H7 (cell line): ENCODE measurements at regions not wholly inside any gene's neighbourhood (a gene's known extent, or its start where the extent isn't known, plus 50 kb on each side); places are given as distances from the start of the nearest gene placed in this dataset.
"Not testable (repeated sequence)": the region's sequence is repeated elsewhere in the genome, so short reads cannot be mapped to it uniquely, and the experiment has no call there.

Experiments
- DNase-seq: peaks from one replicate; pipeline ENCODE4 v3.0.0; 2012
- H3K27me3 ChIP-seq: 2 replicates; pipeline ENCODE4 v1.6.0; 2011; ENCODE audit warnings: mild to moderate bottlenecking, low read length; ENCODE audit not compliant: control insufficient read depth, insufficient read depth
- H3K36me3 ChIP-seq: replicated peaks from 2 replicates; pipeline ENCODE4 v1.5.1; 2011; ENCODE audit warnings: low read length; ENCODE audit not compliant: control insufficient read depth, insufficient read depth
- H3K4me3 ChIP-seq: 2 replicates; pipeline ENCODE4 v1.5.1; 2011; ENCODE audit warnings: low read depth, mild to moderate bottlenecking, control low read depth, low read length, moderate library complexity; ENCODE audit not compliant: insufficient read depth

DNA sequence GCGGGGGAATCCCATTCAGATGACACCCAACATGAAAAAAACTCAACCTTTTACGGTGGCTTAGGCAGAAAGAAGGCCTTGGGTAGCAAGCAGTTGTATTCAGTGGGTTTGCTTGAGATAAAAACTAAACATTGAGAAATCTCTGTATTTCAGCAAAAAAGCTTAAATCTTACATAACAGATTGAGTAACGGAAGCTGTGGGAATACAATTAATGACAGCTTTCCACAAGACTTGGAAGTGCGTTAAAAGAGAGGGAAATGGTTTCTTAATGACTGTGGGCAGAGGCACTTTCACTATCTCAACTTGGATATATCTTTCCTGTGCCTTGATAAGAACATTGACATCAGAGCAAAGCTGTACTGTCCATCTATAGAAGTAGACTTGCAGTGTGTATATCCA lies 418.5 kb upstream of the HS3ST1 start:
- Histone ChIP-seq H3K4me3 (no peak overlapping the region), H3K36me3 (no peaks in the 10 kb centered on the region), H3K27me3 (no peaks in the 10 kb centered on the region)
- no peak for DNase-seq

DNA sequence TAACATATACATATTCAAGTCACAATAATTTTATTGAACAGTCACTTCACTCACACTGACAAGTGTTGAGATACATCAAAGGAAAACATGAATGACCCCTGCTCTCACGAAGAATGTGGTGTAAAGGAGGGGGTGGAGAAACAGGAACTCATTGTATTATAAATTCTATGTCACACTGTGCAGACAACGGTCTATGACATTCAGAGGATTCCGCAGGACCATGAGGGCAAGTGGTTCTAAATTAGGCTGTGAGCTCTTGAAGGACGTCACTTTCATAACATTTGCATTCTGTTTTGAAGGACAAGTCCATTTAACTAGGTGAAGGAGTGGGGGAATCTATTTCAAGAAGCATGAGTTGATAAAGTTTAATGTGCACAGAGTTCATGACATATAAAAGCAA lies 415.2 kb upstream of the HS3ST1 start:
- no peak for DNase-seq
- H3K36me3 ChIP-seq: no peaks in the 10 kb centered on the region
- no peak overlapping the region for H3K4me3 ChIP-seq
- H3K27me3 ChIP-seq: no peaks in the 10 kb centered on the region

DNA sequence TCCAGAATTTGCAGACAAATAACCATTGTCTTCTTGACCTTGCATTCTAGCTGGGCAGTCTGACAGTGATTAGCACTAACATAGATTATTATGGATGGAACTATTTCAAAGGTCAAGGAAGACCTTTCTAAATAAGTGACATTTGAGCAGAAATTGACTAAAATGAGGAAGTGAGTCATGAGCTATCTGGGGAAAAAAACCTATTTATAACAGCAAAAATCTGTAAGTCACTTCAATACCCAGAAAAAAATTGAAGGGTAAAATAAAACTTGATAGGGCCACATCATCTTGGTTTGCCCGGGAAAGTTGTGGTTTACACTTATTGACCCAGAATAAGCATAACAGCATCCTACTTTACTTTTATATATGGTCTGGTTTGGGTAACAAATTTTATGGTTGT lies 414.6 kb upstream of the HS3ST1 start:
- Histone ChIP-seq H3K4me3 (no peak overlapping the region), H3K36me3 (no peaks in the 10 kb centered on the region), H3K27me3 (no peaks in the 10 kb centered on the region)
- no peak for DNase-seq

DNA sequence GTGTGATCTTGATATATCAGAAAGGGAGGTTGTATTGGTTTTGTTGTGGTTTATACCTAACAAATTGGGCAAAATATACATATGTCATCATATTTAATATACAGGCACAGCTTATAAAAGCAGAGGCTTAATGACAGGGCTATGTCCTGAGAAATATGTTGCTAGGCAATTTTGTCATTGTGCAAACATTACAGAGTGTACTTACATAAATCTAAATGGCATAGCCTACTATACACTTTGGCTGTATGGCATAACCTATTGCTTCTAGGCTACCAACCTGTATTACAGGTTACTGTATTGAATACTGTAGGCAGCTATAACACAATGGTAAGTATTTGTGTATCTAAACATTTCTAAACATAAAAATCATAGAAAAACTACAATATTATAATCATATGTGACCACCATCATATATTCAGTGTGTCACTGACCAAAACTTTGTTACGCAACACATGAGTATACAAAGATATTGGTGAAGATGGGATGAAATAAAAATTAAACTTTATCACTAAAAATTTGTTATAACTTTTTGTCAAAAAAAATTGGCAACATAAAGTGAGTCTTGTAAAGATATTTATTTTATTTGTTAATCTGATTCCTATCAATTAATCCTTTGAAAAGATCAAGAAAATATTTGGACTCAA lies 414.0 kb upstream of the HS3ST1 start:
- DNase-seq: no peak
- Histone ChIP-seq H3K36me3 (no peaks in the 10 kb centered on the region), H3K27me3 (no peaks in the 10 kb centered on the region), H3K4me3 (no peak overlapping the region)

DNA sequence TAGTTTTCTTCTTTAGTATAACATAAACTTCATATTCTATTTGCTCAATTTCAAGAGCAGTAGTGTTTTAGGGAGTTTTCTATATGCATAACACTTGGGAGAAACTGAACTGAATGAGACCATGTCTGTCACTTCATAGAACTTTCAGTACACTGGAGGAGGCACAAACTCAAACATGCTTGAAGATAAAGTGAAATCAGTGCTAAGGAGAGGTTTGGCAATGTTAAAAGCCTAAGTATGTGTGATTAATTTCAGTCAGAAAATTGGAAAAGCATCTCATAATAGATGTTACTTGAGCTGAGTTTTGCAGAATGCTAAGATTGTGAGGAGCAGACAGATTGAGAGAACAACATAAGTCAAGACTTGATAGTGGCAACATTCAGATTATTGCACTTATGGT lies 411.2 kb upstream of the HS3ST1 start:
- no peak for DNase-seq
- no peaks in the 10 kb centered on the region for H3K36me3 ChIP-seq
- H3K27me3 ChIP-seq: no peaks in the 10 kb centered on the region
- H3K4me3 ChIP-seq: no peak overlapping the region

DNA sequence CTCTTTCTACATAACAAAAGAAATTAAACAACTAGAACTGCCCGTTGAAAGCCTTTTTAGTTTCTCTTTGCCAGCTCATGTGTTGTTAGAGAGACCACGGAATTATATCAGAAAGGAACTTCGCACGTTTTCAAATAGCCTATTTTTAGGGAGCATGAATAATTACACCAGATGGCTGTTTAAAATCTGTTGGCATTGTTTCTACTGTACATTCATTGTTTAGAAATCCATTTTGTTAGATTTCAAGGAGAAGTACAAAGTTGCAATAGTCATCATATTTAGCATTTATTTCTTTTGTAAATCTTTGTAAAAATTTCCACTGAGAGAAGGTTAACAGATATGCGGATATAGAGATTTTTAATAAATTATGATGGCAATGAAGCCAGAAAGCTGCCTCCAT lies 403.0 kb upstream of the HS3ST1 start:
- Histone ChIP-seq H3K36me3 (no peaks in the 10 kb centered on the region), H3K4me3 (no peak overlapping the region), H3K27me3 (no peaks in the 10 kb centered on the region)
- no peak for DNase-seq

DNA sequence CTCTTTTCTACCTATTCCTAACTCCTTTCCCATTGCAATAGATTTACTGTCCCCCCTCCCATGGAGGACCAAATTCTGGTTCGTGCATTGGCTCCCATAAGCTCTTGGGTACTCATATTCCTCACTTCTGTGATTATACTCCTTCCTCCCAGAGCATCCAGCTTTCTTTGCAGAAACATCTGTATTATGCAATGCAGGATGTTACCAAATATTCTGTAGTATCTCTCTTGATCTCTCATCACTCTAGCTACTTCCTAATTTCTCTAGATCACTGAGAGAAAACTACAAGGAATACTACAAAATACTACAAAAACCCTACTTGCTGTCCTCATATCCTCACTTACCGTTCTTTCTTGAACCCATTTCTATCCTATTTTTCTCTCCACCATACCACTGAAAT lies 395.9 kb upstream of the HS3ST1 start:
- H3K27me3 ChIP-seq: no peaks in the 10 kb centered on the region
- H3K36me3 ChIP-seq: no peaks in the 10 kb centered on the region
- no peak for DNase-seq
- H3K4me3 ChIP-seq: no peak overlapping the region

DNA sequence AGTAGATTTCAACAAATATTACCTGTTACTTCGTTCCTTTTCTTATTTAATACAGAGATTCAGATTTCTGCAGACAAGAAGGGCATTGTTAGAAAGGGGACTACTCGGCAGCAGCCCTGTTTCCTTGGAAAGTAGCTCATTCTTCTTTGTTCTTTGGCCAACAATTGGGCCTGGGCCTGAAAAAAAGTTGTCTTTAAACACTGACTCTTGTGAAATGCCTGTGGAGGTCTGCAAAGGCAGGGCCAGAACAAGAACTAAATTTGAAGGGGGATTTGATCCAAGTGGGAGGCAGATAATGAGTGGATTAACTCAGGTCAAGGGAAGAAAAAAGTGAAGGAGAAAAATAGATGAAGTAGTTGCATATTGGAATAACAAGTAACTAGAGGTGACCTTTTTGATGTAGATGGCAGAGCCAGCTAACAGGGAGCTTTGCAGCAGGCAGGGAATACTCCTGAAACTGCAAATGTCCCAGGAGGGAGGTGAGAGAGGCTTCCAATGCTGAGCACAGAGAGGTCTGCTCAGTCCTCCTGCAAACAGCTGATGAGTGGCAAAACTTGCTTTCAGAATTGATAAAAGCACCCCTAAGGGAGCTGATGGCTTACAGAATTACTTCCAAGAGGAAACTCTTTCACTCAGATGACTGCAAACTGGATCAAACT lies 393.2 kb upstream of the HS3ST1 start:
- H3K4me3 ChIP-seq: no peak overlapping the region
- H3K36me3 ChIP-seq: no peaks in the 10 kb centered on the region
- DNase-seq: peak; percentile 18
- H3K27me3 ChIP-seq: no peaks in the 10 kb centered on the region

DNA sequence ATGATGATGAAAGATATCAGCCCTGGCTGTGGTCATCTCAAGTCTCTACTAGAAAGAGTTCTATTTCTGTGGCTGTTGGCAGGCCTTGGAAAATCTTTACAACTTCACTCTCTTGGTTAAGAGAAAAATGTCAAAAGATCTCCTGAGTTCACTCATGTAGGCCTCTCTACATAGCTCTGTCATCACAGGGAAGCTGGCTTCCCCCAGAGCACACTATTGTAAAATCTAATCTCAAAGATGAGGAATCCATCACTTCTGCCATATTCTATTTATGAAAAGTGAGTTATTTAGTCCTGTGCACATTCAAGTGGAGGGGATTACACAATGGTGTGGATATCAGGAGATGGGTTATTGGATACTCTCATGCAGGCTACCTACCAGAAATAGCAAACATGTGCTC lies 388.4 kb upstream of the HS3ST1 start:
- Histone ChIP-seq H3K36me3 (no peaks in the 10 kb centered on the region), H3K4me3 (no peak overlapping the region)
- no peak for DNase-seq

DNA sequence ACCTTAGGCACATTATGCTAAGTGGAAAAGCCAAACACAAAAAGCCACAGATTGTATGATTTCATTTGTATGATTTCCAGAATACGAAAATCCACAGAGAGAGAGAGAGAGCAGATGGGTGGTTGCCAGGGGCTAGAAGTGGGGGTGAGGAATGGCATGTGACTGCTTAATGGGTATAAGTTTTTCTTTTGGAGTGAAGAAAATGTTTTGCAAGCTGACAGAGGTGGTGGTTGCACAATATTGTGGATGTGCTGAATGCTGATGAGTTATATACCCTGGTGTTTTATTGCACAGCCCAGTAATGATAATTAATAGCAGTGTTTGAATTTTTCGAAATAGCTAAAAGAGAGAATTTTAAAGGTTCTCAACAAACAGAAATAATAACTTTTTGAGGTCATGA lies 386.1 kb upstream of the HS3ST1 start:
- no peaks in the 10 kb centered on the region for H3K27me3 ChIP-seq
- H3K4me3 ChIP-seq: no peak overlapping the region
- no peak for DNase-seq
- no peaks in the 10 kb centered on the region for H3K36me3 ChIP-seq

More for the DNA sequence above, 388.4 kb upstream of the HS3ST1 start:
- H3K27me3 ChIP-seq: no peaks in the 10 kb centered on the region

DNA sequence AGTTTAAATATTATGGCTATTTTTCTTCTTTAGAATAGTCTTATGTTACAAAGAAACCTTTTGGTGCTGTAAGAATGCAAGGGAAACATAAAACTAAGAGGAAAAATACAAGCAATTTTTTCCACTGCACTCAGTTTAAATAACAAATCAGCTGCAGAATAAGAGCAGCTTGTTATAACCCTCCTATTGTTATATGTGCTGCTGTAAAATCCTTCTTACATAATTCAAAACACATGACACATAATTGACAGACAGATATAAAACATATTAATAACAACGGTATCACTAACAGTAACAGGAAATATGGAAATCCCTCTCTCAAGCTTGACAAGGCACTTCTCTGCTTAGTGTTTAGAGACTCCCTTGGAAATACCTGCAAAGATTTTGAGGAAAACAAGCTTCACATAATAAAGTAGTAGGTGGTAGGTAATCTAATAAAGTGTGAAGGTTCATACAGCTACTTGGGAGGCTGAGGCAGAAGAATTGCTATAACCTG lies 385.3 kb upstream of the HS3ST1 start:
- Histone ChIP-seq H3K36me3 (no peaks in the 10 kb centered on the region), H3K4me3 (no peak overlapping the region), H3K27me3 (no peaks in the 10 kb centered on the region)
- no peak for DNase-seq

DNA sequence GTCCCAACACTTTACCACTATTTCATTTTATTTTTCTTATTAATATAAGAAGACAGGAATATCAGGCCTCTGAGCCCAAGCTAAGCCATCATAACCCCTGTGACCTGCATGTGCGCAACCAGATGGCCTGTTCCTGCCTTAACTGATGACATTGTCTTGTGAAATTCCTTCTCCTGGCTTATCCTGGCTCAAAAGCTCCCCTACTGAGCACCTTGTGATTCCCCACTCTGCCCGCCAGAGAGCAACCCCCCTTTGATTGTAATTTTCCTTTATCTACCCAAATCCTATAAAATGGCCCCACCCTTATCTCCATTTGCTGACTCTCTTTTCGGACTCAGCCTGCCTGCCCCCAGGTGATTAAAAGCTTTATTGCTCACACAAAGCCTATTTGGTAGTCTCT lies 382.8 kb upstream of the HS3ST1 start:
- H3K4me3 ChIP-seq, DNase-seq, H3K27me3 ChIP-seq, H3K36me3 ChIP-seq: not testable (repeated sequence)

DNA sequence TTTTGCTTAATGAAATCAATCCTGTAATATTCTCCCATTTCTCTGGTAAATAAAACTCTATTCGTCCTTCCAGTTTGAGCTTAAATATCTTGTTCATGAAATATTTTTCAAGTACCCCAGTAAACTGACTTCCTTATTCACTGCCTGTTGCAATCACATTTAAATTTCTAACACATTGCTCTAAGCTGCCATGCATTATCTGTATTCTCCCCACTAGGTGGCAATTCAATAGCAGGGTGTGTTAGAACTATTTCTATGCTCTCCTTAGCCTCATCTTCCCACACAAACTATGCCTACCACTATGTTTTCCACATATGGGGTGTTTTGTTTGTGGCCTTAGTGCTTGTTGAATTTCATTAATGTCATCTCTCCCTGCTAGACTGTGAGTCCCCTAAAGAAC lies 377.1 kb upstream of the HS3ST1 start:
- Histone ChIP-seq H3K4me3 (no peak overlapping the region; the same call in 1 of the 2 replicates), H3K27me3 (no peaks in the 10 kb centered on the region)
- DNase-seq: peak; percentile 21

DNA sequence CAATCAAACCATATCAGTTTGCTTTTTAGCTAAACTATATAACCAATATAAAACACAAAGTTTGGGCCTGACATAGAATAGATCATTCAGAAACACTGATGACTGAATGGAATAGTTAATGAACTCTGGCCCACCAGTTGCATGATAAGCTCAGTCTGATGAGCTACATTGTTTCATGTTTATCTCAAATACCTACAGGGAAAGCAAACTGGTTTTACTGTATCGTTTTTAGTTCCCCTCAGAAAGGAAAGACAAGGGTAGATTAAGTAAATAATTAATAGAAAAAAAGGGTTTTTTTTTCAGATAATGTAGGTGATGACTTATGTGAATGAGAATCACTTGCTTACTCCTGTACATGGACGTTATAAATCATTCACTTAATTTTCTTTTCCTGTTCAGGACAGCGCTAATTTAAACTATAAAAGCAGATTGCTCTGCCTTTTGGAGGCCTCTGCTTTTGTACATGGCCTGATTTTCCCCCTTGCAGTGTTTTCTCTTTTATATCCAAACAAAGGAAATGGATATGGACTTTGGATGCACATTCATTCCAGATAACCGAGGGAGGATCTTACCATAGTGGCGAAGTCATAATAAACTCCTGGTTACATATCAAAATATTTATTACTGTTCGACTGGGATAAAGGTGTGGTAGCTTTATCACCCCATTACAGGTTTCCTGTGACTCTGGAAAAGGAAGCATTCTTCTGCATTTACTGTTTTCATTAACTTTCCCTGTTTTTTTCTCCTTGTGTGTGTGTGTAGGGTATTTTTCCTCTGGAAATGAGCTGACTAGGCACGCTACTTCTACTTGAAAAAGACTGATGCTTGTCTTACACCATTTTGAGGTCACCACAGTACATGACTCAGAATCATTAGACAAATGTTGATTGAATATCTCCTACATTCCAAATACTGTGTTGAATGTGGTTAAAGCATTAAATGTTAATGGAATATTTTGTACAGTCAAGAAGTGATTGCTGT lies 373.1 kb upstream of the HS3ST1 start:
- H3K4me3 ChIP-seq: no peak overlapping the region
- no peak for DNase-seq
- H3K27me3 ChIP-seq: no peaks in the 10 kb centered on the region
- no peaks in the 10 kb centered on the region for H3K36me3 ChIP-seq

More for the DNA sequence above, 377.1 kb upstream of the HS3ST1 start:
- H3K36me3 ChIP-seq: no peaks in the 10 kb centered on the region

DNA sequence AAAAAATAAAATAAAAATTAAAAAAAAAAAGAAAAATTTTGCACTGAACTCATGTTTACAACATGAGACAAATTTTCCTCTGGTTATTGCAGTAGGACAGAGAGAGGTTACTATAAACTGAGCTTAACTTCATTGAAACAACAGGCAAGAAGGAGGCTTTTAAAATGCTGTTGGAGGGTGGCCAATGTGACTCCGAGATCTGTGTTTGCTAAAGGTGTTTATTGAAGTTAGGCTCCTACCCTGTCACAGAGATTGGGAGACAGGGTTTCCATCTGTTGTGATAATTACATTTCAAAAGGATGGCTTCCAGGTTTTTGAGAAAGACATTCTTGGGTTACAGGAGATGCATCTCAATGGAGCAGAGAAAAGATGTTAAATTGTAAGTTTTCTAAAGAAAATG lies 370.5 kb upstream of the HS3ST1 start:
- Histone ChIP-seq H3K4me3 (no peak overlapping the region), H3K36me3 (no peaks in the 10 kb centered on the region), H3K27me3 (no peaks in the 10 kb centered on the region)
- DNase-seq: no peak
